NCI-H446 (cell line): ENCODE measurements at regions not wholly inside any gene's neighbourhood (a gene's known extent, or its start where the extent isn't known, plus 50 kb on each side); places are given as distances from the start of the nearest gene placed in this dataset.

Experiments used
- DNase-seq, 2 experiments: peaks; one replicate each; lab custom pipeline; 2025; lab: John Stamatoyannopoulos, UW

DNA sequence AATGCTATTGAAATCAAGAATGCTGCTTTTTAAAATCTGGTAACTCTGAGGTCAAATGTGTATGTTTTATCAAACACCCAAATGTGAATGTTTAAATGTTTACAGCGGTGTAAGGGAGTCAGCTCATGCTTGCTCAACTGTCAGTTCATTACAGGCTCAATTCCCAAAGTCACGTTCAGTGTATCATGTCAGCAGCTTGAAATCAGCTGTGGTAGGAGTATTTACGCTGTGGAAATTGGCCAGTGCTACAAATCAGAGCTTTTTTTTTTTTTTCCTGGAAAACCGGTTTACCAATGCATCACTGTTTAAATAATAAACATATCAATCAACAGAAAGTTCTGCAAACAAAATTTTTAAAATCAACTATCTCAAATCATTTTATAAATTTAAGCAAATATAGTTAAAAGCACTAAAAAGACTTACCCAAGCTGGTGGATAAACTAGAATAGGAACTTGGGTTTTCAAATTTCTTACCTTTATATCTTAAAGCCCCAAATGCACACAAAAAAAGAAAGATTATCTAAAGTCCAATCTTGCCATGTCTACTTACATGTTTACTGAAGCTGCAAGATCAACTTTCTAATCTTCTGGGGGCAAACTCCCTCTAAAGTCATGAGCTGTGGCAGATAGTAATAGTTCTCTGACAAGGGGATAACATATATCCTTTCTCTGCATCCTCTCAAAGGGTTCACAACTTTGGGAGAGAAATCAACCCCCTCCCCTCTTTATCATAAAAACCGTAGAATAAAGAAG lies 57.6 kb upstream of the GRAMD2B start:
- DNase-seq, result no peak

DNA sequence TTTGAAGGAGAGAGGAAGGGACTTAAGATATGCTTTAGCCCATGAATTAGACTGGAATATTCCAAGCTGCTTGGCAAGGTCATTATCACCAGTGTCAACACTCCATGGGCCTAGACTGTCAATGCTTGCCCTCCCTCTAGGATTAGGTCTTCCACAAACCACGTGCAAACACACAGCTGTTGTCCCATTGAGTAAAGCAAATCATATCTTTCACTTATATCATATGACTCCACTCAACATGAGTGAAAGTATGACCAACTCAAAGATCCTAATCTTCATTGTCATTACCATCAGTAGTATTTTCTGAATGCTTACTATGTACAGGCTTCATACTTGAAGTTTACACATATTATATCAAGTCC lies 57.0 kb upstream of the GRAMD2B start:
- DNase-seq, result no peak

- DNase-seq, result no peak
These were observed 54.9 kb upstream of the GRAMD2B start for GRCh38 chr5:126368239-126368812.

DNA sequence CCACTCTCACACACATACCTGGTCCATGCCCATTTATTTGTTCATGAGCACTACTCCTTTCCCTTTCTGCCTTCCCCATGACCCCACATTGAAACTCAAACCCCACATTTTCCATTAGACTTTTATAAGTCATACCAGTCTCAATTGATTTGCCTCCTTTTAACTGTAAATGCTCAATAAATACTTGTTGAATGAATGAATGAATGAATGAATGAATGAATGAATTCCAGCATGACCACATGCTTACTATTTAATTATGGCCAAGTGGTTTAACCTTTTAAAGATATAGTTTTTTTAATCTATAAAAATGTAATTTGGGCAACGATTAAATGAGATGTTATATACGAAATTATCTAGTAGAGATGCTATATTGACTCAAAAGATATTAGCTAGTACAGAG lies 54.1 kb upstream of the GRAMD2B start:
- DNase-seq, result no peak

DNA sequence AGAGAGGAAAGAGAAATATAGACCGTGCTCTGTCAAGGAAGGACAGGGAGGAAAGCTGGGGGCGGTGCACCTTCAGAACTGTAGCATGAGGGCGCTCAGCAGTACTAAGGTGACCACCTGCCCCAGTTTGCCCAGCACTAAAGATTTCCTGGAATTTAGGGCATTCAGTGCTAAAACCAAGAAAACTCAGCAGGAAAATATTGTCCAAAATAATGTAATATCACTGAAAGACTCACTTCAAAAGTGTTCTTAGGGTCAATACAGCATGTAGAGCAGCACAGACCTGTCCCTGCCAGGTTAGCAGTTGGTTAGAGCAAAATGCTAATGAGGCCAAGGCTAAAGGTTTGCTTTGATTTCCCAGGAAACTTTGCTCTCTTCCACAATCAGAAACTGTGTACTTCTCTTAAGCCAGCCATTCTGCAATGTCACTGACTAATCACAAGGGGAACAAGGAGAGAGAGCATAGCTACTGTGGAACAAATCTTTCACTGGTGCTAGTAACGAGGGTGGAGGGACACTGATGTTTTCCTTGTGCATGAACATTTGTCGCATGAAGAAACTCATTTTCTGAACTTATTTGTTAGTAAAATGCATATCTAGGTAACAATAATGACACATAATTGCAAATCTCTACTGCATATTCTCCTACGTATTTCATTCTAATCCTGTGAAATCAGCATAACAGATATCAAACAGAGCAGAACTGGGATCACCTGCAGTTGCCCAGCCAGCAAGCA lies 53.0 kb upstream of the GRAMD2B start:
- no peak for DNase-seq

DNA sequence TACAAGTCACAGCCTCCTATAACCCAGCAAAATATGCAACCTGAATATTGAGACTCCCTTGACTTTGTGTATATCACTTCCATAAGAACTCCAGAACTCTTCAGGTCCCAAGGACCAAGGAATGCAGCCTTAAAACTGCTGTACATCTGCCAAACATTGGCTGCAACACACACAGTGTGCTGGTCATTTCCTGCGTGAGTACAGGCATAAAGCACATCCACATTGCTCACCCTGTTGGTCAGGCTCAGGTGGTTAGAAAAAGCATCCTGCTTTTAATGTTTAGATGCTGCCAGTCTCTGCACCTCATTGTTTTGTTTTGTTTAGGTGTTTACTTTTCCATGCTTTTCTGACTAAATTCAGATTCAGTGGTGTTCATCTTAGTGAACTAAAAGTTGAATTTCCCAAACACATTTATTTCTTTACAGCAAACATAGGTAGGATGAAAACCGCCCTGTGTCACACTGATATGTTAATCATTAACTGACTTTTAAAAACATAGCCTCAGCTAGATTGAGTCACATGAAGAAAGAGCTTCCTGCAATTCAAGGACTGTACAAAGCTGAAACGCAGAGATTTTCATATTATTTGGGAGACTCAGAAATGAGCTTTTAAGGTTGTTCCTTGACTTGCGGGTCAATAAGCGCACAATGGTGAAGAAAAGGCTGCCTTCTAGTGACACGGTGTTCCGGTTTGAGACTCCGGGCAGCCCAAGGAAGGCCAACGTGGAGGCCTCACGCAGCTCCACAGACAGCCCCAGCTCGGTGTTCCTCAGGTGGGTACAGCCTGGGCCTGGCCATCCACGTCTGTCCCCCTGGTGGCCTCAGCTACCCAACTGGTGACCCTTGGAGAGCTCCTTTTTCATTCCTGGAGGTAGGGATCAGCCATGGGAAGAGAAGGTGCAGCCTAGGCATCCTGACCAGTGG lies 52.2 kb upstream of the GRAMD2B start:
- no peak for DNase-seq

DNA sequence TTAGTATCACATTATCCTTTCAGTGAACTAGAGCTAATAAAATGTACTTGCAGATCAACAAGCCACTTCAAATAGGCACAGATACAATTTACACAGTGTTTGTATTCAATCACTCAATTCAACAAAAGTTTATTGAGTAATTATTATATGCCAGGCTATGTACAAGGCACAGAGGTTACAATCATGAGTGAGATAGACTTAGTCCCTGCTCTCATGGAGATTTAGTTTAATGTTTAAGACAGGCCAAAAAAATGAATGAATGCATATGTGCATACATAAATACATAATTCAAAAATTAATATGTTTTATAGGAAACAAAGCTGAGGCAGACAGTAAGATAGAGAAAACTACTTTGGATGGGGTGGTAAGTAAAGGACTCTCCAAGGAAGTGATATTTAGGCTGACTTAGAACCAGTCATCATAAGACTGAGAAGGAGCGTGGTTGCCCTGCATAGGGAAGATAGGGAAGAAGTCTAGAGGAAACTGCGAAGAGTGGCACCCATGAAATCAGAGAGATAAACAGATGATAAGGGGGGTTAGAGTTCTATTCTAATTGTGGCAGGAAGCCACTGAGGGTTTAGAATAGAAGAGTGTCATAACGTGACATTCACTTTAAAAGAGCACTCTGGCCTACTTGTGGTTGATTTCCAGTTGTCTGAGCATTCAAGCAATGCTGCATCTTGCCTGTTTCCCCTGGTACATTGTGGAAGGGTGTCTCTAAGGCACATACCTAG lies 49.7 kb upstream of the GRAMD2B start:
- DNase-seq, result no peak
